ENCODE measurements at regions not wholly inside any gene's neighbourhood (a gene's known extent, or its start where the extent isn't known, plus 50 kb on each side); places are given as distances from the start of the nearest gene placed in this dataset.

DNA sequence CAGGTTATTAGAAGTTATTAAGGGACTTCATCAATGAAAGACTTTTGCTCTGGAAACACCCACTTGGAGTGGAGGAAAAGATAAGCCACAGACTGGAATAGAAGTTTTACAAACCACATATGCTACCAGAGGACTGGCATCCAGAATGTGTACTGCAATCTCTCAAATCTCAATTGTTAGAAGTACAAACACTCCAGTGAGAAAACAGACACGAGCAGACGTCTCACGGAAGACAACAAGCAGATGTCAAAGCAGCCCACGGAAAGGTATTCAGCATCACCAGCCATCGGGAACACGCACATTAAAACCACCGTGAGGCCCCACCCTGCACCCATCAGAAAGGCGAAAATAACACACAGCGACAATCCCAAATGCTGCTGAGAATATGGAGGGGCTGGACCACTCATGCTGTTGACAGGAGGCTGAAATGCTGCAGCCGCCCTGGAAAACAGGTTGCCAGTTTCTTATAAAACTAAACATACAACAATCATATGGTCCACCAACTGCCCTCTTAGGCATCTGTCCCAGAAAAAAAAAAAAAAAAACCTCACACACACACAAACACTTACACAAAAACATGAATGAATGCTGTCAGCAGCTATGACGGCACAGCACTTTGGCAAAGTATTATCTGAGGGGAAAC, 131.9 kb upstream of the SFSWAP start:
- DNase-seq (ENCODE audit: low read depth): no peak
- no peak overlapping the region for H3K4me3 ChIP-seq (ENCODE audit: low read depth, low read length)
- TF ChIP-seq CTCF (IDR thresholded peaks at IDR 0.05; ENCODE audit: control insufficient read depth, extremely low read depth, insufficient read depth): no peak

- TF ChIP-seq CTCF (IDR thresholded peaks at IDR 0.05; ENCODE audit: control insufficient read depth, extremely low read depth, insufficient read depth): no peak
- no peak for DNase-seq (ENCODE audit: low read depth)
- no peak overlapping the region for H3K4me3 ChIP-seq (ENCODE audit: low read depth, low read length)
These were observed 127.7 kb upstream of the SFSWAP start for GRCh38 chr12:131583090-131583712.

DNA sequence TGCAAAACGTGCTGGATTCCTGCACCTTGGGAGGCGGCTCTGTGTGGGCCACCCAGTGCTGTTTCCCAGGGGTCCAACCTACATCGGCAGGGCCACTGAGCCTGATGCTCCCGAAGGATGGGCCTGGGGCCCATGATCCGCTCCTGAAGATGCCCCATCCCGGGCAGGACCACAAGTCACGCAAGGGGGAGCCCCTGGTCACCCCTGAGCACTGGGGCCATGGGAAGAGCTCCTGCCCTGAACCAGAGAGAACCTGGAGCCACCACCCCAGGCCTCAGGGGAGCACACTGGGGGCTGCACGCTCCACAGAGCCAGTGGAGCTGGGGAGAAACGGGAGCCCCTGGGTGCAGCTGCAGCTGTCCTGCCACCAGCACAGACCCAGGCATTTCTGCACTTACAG, 124.6 kb upstream of the SFSWAP start:
- TF ChIP-seq CTCF (IDR thresholded peaks at IDR 0.05; ENCODE audit: control insufficient read depth, extremely low read depth, insufficient read depth): no peak
- H3K4me3 ChIP-seq (ENCODE audit: low read depth, low read length): no peak overlapping the region
- DNase-seq (ENCODE audit: low read depth): no peak

DNA sequence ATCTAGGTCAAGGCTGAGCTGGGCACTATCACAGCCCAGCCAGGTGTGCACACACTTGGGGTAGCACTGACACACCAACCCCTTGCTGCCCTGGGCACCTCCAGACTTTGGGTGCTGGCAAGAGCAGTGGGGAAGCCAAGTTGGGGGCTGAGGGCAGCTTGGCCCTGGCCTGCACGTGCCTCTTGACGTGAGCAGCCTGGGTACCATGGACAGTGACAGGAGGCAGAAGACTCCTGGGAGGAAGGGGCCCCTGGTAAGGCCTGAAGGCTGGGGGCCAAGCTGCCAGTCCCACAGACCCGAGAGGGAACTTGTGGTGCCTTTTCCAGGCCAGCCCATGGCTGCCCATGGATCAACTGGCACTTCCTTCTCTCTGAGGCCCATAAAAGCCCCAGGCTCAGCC, 124.1 kb upstream of the SFSWAP start:
- no peak overlapping the region for H3K4me3 ChIP-seq (ENCODE audit: low read depth, low read length)
- TF ChIP-seq CTCF (IDR thresholded peaks at IDR 0.05; ENCODE audit: control insufficient read depth, extremely low read depth, insufficient read depth): no peak
- DNase-seq (ENCODE audit: low read depth): no peak

DNA sequence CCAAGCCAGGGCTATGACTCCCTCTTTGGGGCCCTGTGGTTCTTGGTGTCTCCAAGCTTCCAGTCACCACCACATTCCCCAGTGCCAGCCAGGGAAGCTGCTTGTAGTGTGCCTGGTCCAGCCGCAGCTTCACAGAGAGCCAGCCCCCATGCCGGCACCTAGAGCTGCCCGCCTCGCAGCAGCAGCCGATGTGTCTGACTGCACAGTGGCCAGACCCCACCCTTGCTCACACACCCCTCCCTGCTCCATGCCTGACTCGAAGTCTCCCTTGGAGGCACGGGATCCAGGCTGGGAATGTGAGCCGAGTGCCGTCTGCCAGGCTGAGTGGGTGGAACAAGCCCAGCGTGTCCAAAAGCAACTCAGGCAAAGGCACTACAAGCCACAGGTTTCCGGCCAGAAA, 123.3 kb upstream of the SFSWAP start:
- H3K4me3 ChIP-seq (ENCODE audit: low read depth, low read length): no peak overlapping the region
- no peak for DNase-seq (ENCODE audit: low read depth)
- no peak for TF ChIP-seq CTCF (IDR thresholded peaks at IDR 0.05; ENCODE audit: control insufficient read depth, extremely low read depth, insufficient read depth)

DNA sequence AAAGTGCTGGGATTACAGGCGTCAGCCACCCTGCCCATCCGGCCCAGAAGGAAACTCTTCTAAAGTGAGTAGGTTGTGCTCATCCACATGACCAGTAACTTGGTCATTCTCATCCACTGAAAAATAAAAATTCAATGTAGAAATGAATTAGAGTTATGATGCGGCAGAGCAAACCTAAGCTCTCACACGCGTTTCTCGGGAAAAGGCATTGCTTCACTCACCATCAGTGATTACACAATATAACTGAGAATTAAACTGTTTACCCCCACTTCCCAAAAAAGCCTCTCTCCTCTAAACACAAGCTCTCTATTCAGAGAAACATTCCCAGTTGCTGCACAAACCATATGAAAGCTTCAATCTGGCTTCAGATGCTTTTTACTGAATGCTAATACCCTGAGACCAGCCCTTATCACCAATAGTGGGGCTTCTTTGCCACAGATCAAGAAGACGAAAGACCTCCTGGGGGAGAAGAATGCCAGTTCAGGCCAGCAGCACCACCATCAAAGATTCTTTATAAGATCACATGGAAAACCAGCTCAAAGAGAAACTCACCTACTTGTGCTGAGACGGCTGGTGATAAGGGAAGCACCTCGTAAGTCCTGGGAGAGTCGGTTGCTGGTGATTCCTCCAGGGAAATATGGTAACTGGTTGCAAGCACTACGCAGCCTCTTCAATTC, 121.5 kb upstream of the SFSWAP start:
- no peak for DNase-seq (ENCODE audit: low read depth)
- no peak for TF ChIP-seq CTCF (IDR thresholded peaks at IDR 0.05; ENCODE audit: control insufficient read depth, extremely low read depth, insufficient read depth)
- H3K4me3 ChIP-seq (ENCODE audit: low read depth, low read length): no peak overlapping the region

All from LNCaP clone FGC (cell line).